Mesendoderm (in vitro differentiated cells): ENCODE measurements at regions not wholly inside any gene's neighbourhood (a gene's known extent, or its start where the extent isn't known, plus 50 kb on each side); places are given as distances from the start of the nearest gene placed in this dataset.

ENCODE experiments used
- DNase-seq: peaks from one replicate; pipeline ENCODE4 v3.0.0; 2013
- H2AK5ac ChIP-seq: 2 replicates; pipeline ENCODE4 v1.6.1; 2013; ENCODE audit warnings: low read length, inconsistent platforms
- H2BK120ac ChIP-seq: 2 replicates; pipeline ENCODE4 v1.6.1; 2013; ENCODE audit warnings: low read depth, mild to moderate bottlenecking, low read length, moderate library complexity, mixed read lengths
- H2BK15ac ChIP-seq: replicated peaks from 2 replicates; pipeline ENCODE4 v1.6.1; 2013; ENCODE audit warnings: low read depth, mild to moderate bottlenecking, moderate library complexity
- H2BK5ac ChIP-seq: 2 replicates; pipeline ENCODE4 v1.6.1; 2013; ENCODE audit warnings: low read length, inconsistent platforms
- H3K18ac ChIP-seq: 2 replicates; pipeline ENCODE4 v1.6.1; 2013; ENCODE audit warnings: mild to moderate bottlenecking, low read length, mixed read lengths
- H3K23ac ChIP-seq: one replicate; pipeline ENCODE4 v1.6.1; 2013; ENCODE audit warnings: low read length
- H3K27ac ChIP-seq: 2 replicates; pipeline ENCODE4 v1.5.1; 2013; ENCODE audit warnings: low read depth, mild to moderate bottlenecking, inconsistent platforms, low read length, moderate library complexity
- H3K27me3 ChIP-seq: 2 replicates; pipeline ENCODE4 v1.6.1; 2013; ENCODE audit warnings: low read length, control low read depth, mild to moderate bottlenecking, inconsistent platforms; ENCODE audit not compliant: insufficient read depth, poor library complexity
- H3K36me3 ChIP-seq: 2 replicates; pipeline ENCODE4 v1.6.1; 2013; ENCODE audit warnings: low read length, inconsistent platforms; ENCODE audit not compliant: control insufficient read depth, insufficient read depth
- H3K4ac ChIP-seq: one replicate; pipeline ENCODE4 v1.6.1; 2013; ENCODE audit warnings: low read depth, mild to moderate bottlenecking, low read length, moderate library complexity
- H3K4me1 ChIP-seq: 2 replicates; pipeline ENCODE4 v1.6.1; 2013; ENCODE audit warnings: low read depth, low read length, inconsistent platforms; ENCODE audit not compliant: control insufficient read depth
- H3K4me2 ChIP-seq: 2 replicates; pipeline ENCODE4 v1.6.1; 2013; ENCODE audit warnings: low read length
- H3K4me3 ChIP-seq: 2 replicates; pipeline ENCODE4 v1.5.1; 2013; ENCODE audit warnings: mild to moderate bottlenecking, low read length
- H3K56ac ChIP-seq: one replicate; pipeline ENCODE4 v1.6.1; 2013; ENCODE audit warnings: low read length
- H3K79me1 ChIP-seq: 2 replicates; pipeline ENCODE4 v1.6.1; 2013; ENCODE audit warnings: low read length, inconsistent platforms
- H3K79me2 ChIP-seq: 2 replicates; pipeline ENCODE4 v1.6.1; 2013; ENCODE audit warnings: mild to moderate bottlenecking, low read length; ENCODE audit not compliant: control insufficient read depth, insufficient read depth
- H3K9ac ChIP-seq: 2 replicates; pipeline ENCODE4 v1.6.1; 2013; ENCODE audit warnings: low read length, inconsistent platforms
- H4K5ac ChIP-seq: one replicate; pipeline ENCODE4 v1.6.1; 2013; ENCODE audit warnings: low read length
- H4K8ac ChIP-seq: one replicate; pipeline ENCODE4 v1.6.1; 2013; ENCODE audit warnings: low read depth, mild to moderate bottlenecking, control low read depth, low read length, moderate library complexity
- WGBS: extraction: QIAGEN DNeasy Blood & Tissue Kit; methylation state at CpG from one replicate; pipeline ENCODE4 v1.1.7; 2013; ENCODE audit warnings: low lambda C conversion rate, missing lambda C conversion rate; ENCODE audit not compliant: insufficient coverage; ENCODE audit errors: extremely low coverage; 5-methylcytosine and 5-hydroxymethylcytosine counted together

- H3K36me3 ChIP-seq: no peaks in the 10 kb centered on the region
- no peak overlapping the region for H4K5ac ChIP-seq
- no CpG with 5 or more reads among the region's 13 CpGs for WGBS
- H3K4me3 ChIP-seq: no peak overlapping the region
- no peaks in the 10 kb centered on the region for H3K79me1 ChIP-seq
- H3K18ac ChIP-seq: no peak overlapping the region
- H2BK120ac ChIP-seq: no peak overlapping the region
- H3K4me1 ChIP-seq: peaks cover 2% of the 10 kb centered on the region
- no peak overlapping the region for H3K4ac ChIP-seq
- H3K27ac ChIP-seq: no peak overlapping the region
- no peak overlapping the region for H3K23ac ChIP-seq
- no peak for DNase-seq
- H4K8ac ChIP-seq: no peak overlapping the region
- no peak overlapping the region for H3K56ac ChIP-seq
- H2AK5ac ChIP-seq: no peak overlapping the region
- H3K79me2 ChIP-seq: no peaks in the 10 kb centered on the region
- H3K4me2 ChIP-seq: no peak overlapping the region
- no peak overlapping the region for H2BK15ac ChIP-seq
- H2BK5ac ChIP-seq: no peak overlapping the region
- H3K27me3 ChIP-seq: no peaks in the 10 kb centered on the region
- no peak overlapping the region for H3K9ac ChIP-seq
These were observed 167.7 kb downstream of the PLPP3 start for GRCh38 chr1:56411484-56412180.

- Histone ChIP-seq H3K36me3 (no peaks in the 10 kb centered on the region), H3K27me3 (no peaks in the 10 kb centered on the region), H2AK5ac (no peak overlapping the region), H3K79me1 (no peaks in the 10 kb centered on the region), H2BK5ac (no peak overlapping the region), H3K4me3 (no peak overlapping the region), H4K8ac (no peak overlapping the region), H3K79me2 (no peaks in the 10 kb centered on the region), H3K23ac (no peak overlapping the region), H2BK120ac (no peak overlapping the region), H4K5ac (no peak overlapping the region), H3K4me1 (peaks cover 2% of the 10 kb centered on the region), H3K27ac (no peak overlapping the region), H3K56ac (no peak overlapping the region), H3K4ac (no peak overlapping the region), H3K18ac (no peak overlapping the region), H3K4me2 (no peak overlapping the region), H2BK15ac (no peak overlapping the region), H3K9ac (no peak overlapping the region)
- DNase-seq: no peak
- no CpG with 5 or more reads among the region's 2 CpGs for WGBS
These were observed 168.3 kb downstream of the PLPP3 start for GRCh38 chr1:56411021-56411420.

- WGBS: no CpG with 5 or more reads among the region's 3 CpGs
- Histone ChIP-seq H3K79me2 (no peaks in the 10 kb centered on the region), H3K18ac (no peak overlapping the region), H2BK120ac (no peak overlapping the region), H2BK15ac (no peak overlapping the region), H3K79me1 (no peaks in the 10 kb centered on the region), H3K4me3 (no peak overlapping the region), H2BK5ac (no peak overlapping the region), H3K27me3 (no peaks in the 10 kb centered on the region), H4K8ac (no peak overlapping the region), H3K23ac (no peak overlapping the region), H3K9ac (no peak overlapping the region), H3K56ac (no peak overlapping the region), H3K4ac (no peak overlapping the region), H4K5ac (no peak overlapping the region), H3K36me3 (no peaks in the 10 kb centered on the region), H3K27ac (no peak overlapping the region), H3K4me2 (no peak overlapping the region), H2AK5ac (no peak overlapping the region), H3K4me1 (peaks cover 2% of the 10 kb centered on the region)
- no peak for DNase-seq
These were observed 169.0 kb downstream of the PLPP3 start for GRCh38 chr1:56410405-56410804.

GRCh38 chr1:56409112-56409691 lies 170.2 kb downstream of the PLPP3 start:
- Histone ChIP-seq H2BK120ac (no peak overlapping the region), H4K8ac (no peak overlapping the region)

GRCh38 chr1:56406821-56407220 lies 172.5 kb downstream of the PLPP3 start:
- Histone ChIP-seq H2AK5ac (no peak overlapping the region), H3K36me3 (no peaks in the 10 kb centered on the region), H3K4me3 (no peak overlapping the region), H3K79me2 (no peaks in the 10 kb centered on the region), H3K27ac (no peak overlapping the region), H4K8ac (no peak overlapping the region), H4K5ac (no peak overlapping the region), H3K4ac (no peak overlapping the region), H2BK120ac (no peak overlapping the region), H2BK5ac (no peak overlapping the region), H3K9ac (no peak overlapping the region), H3K18ac (no peak overlapping the region), H3K23ac (no peak overlapping the region), H3K79me1 (no peaks in the 10 kb centered on the region), H3K56ac (no peak overlapping the region), H3K4me1 (no peaks in the 10 kb centered on the region), H3K27me3 (no peaks in the 10 kb centered on the region), H2BK15ac (no peak overlapping the region), H3K4me2 (no peak overlapping the region)
- no CpG with 5 or more reads among the region's 2 CpGs for WGBS
- DNase-seq: no peak

More at GRCh38 chr1:56409112-56409691, 170.2 kb downstream of the PLPP3 start:
- Histone ChIP-seq H3K27ac (no peak overlapping the region), H3K4ac (no peak overlapping the region), H2BK5ac (no peak overlapping the region), H3K23ac (no peak overlapping the region), H3K18ac (no peak overlapping the region), H2BK15ac (no peak overlapping the region), H3K4me3 (no peak overlapping the region), H3K27me3 (no peaks in the 10 kb centered on the region), H3K56ac (no peak overlapping the region), H3K36me3 (no peaks in the 10 kb centered on the region), H2AK5ac (no peak overlapping the region), H3K79me1 (no peaks in the 10 kb centered on the region), H3K79me2 (no peaks in the 10 kb centered on the region), H3K4me1 (peaks cover 2% of the 10 kb centered on the region), H3K4me2 (no peak overlapping the region), H3K9ac (no peak overlapping the region), H4K5ac (no peak overlapping the region)
- no CpG with 5 or more reads among the region's 8 CpGs for WGBS
- peak; percentile 74 for DNase-seq
